Ramos (cell line): ENCODE measurements at regions not wholly inside any gene's neighbourhood (a gene's known extent, or its start where the extent isn't known, plus 50 kb on each side); places are given as distances from the start of the nearest gene placed in this dataset.

Experiments
- in situ Hi-C: fragments of 300-500 bp; cut with MboI; formaldehyde crosslinking; loops from one replicate; pipeline ENCODE4 v1.14.3; 2022; ENCODE audit warnings: low sequenced_read_pairs; ENCODE audit not compliant: unreplicated experiment

- in situ Hi-C loops, result no loop called here
These were observed 66.7 kb upstream of the STXBP6 start for GRCh38 chr14:25116607-25117006.

GRCh38 chr14:25113394-25113793 lies 63.4 kb upstream of the STXBP6 start:
- in situ Hi-C loops, result no loop called here

GRCh38 chr14:25111061-25111601 lies 61.2 kb upstream of the STXBP6 start:
- in situ Hi-C loops, result no loop called here

- in situ Hi-C loops, result no loop called here
These were observed 60.2 kb upstream of the STXBP6 start for GRCh38 chr14:25110106-25110505.

GRCh38 chr14:25108959-25109358 lies 59.0 kb upstream of the STXBP6 start:
- in situ Hi-C loops, result no loop called here

GRCh38 chr14:25108291-25108690 lies 58.3 kb upstream of the STXBP6 start:
- in situ Hi-C loops, result no loop called here

- in situ Hi-C loops, result no loop called here
These were observed 53.9 kb upstream of the STXBP6 start for GRCh38 chr14:25103820-25104219.

- in situ Hi-C loops, result no loop called here
These were observed 53.3 kb upstream of the STXBP6 start for GRCh38 chr14:25103271-25103670.

GRCh38 chr14:25102788-25103187 lies 52.8 kb upstream of the STXBP6 start:
- in situ Hi-C loops, result no loop called here

GRCh38 chr14:25101276-25101675 lies 51.3 kb upstream of the STXBP6 start:
- in situ Hi-C loops, result no loop called here
